ENCODE measurements at regions not wholly inside any gene's neighbourhood (a gene's known extent, or its start where the extent isn't known, plus 50 kb on each side); places are given as distances from the start of the nearest gene placed in this dataset.
"Not testable (repeated sequence)": the region's sequence is repeated elsewhere in the genome, so short reads cannot be mapped to it uniquely, and the experiment has no call there.

- DNase-seq (ENCODE audit: extremely low read depth in 1 of 11, low read depth in 9 of 11, low spot score in 4 of 11), result no peak
Observed at GRCh38 chr7:122248472-122248871, 56.1 kb downstream of the FEZF1 start.

- DNase-seq (ENCODE audit: extremely low read depth in 1 of 11, low read depth in 9 of 11, low spot score in 4 of 11), result not testable (repeated sequence)
Observed at GRCh38 chr7:122238729-122239128, 65.8 kb downstream of the FEZF1 start.

GRCh38 chr7:122238297-122238696 is 66.3 kb downstream of the FEZF1 start:
- not testable (repeated sequence) for DNase-seq (ENCODE audit: extremely low read depth in 1 of 11, low read depth in 9 of 11, low spot score in 4 of 11)

- DNase-seq (ENCODE audit: extremely low read depth in 1 of 11, low read depth in 9 of 11, low spot score in 4 of 11), result no peak
Observed at GRCh38 chr7:122225874-122226273, 78.7 kb downstream of the FEZF1 start.

GRCh38 chr7:122219253-122219865 is 75.3 kb upstream of the AASS start:
- peak in 8 of 11 donors; percentile 1 to 17 (median 10) for DNase-seq (ENCODE audit: extremely low read depth in 1 of 11, low read depth in 9 of 11, low spot score in 4 of 11)

- no peak for DNase-seq (ENCODE audit: extremely low read depth in 1 of 11, low read depth in 9 of 11, low spot score in 4 of 11)
Observed at GRCh38 chr7:122217125-122217524, 73.1 kb upstream of the AASS start.

GRCh38 chr7:122212754-122213153 is 68.7 kb upstream of the AASS start:
- DNase-seq (ENCODE audit: extremely low read depth in 1 of 11, low read depth in 9 of 11, low spot score in 4 of 11), result no peak

GRCh38 chr7:122211362-122211761 is 67.3 kb upstream of the AASS start:
- no peak for DNase-seq (ENCODE audit: extremely low read depth in 1 of 11, low read depth in 9 of 11, low spot score in 4 of 11)

GRCh38 chr7:122206985-122207384 is 62.9 kb upstream of the AASS start:
- no peak for DNase-seq (ENCODE audit: extremely low read depth in 1 of 11, low read depth in 9 of 11, low spot score in 4 of 11)

GRCh38 chr7:122203814-122204213 is 59.8 kb upstream of the AASS start:
- no peak for DNase-seq (ENCODE audit: extremely low read depth in 1 of 11, low read depth in 9 of 11, low spot score in 4 of 11)

GRCh38 chr7:122200888-122201287 is 56.8 kb upstream of the AASS start:
- DNase-seq (ENCODE audit: extremely low read depth in 1 of 11, low read depth in 9 of 11, low spot score in 4 of 11), result no peak

GRCh38 chr7:122199171-122199570 is 55.1 kb upstream of the AASS start:
- no peak for DNase-seq (ENCODE audit: extremely low read depth in 1 of 11, low read depth in 9 of 11, low spot score in 4 of 11)

- DNase-seq (ENCODE audit: extremely low read depth in 1 of 11, low read depth in 9 of 11, low spot score in 4 of 11), result no peak
Observed at GRCh38 chr7:122198581-122198980, 54.5 kb upstream of the AASS start.

Data from renal cortex interstitium (tissue), 11 donors.